Lung (tissue), 11 donors: ENCODE measurements at regions not wholly inside any gene's neighbourhood (a gene's known extent, or its start where the extent isn't known, plus 50 kb on each side); places are given as distances from the start of the nearest gene placed in this dataset.

Experiments used
- ATAC-seq: fragments of 200-7000 bp; cut with Tn5 transposase; one replicate; pipeline ENCODE4 v1.9.1; 2020; ENCODE audit warnings: moderate number of reproducible peaks; ENCODE audit not compliant: insufficient read depth, low FRiP score
- DNase-seq, 3 donors: peaks; one replicate each; pipeline ENCODE4 v3.0.0-alpha.2; 2013 to 2017
- H3K27ac ChIP-seq, 2 donors: one replicate each; pipeline ENCODE4 v1.5.1; 2013; ENCODE audit warnings: mild to moderate bottlenecking in 2 of 2, moderate library complexity in 2 of 2, control low read depth in 1 of 2, inconsistent platforms in 1 of 2, low read depth in 1 of 2, low read length in 1 of 2
- H3K27me3 ChIP-seq, 3 donors: one replicate each; pipeline ENCODE4 v1.5.1; 2013; ENCODE audit warnings: low read length in 2 of 3; ENCODE audit not compliant: control insufficient read depth in 3 of 3, insufficient read depth in 3 of 3
- H3K36me3 ChIP-seq, 4 donors: one replicate each; pipeline ENCODE4 v1.5.1; 2013; ENCODE audit warnings: low read length in 4 of 4, mild to moderate bottlenecking in 1 of 4, moderate library complexity in 1 of 4; ENCODE audit not compliant: control insufficient read depth in 4 of 4, insufficient read depth in 4 of 4
- H3K4me1 ChIP-seq, 5 donors: one replicate each; pipeline ENCODE4 v1.5.1; 2013; ENCODE audit warnings: low read length in 5 of 5, mild to moderate bottlenecking in 2 of 5, moderate library complexity in 1 of 5; ENCODE audit not compliant: control insufficient read depth in 5 of 5, insufficient read depth in 5 of 5
- H3K4me3 ChIP-seq: one replicate; pipeline ENCODE4 v1.5.1; 2013; ENCODE audit warnings: mild to moderate bottlenecking, control low read depth, moderate library complexity
- H3K9ac ChIP-seq, 2 donors: one replicate each; pipeline ENCODE4 v1.5.1; 2013; ENCODE audit warnings: low read length in 2 of 2, control low read depth in 1 of 2; ENCODE audit not compliant: insufficient read depth in 1 of 2
- H3K9me3 ChIP-seq, 4 donors: one replicate each; pipeline ENCODE4 v1.5.1; 2013; ENCODE audit warnings: low read length in 3 of 4, mild to moderate bottlenecking in 1 of 4, moderate library complexity in 1 of 4; ENCODE audit not compliant: control insufficient read depth in 4 of 4, insufficient read depth in 3 of 4
- CTCF ChIP-seq: IDR thresholded peaks from 2 replicates; pipeline ENCODE4 v1.5.1; 2012; ENCODE audit warnings: mild to moderate bottlenecking; ENCODE audit errors: control extremely low read depth, extremely low read depth
- WGBS, 2 donors: extraction: QIAGEN DNeasy Blood & Tissue Kit; methylation state at CpG; one replicate each; pipeline ENCODE4 v1.1.7; 2013; 5-methylcytosine and 5-hydroxymethylcytosine counted together
- donor health status: control.
- donor health status: control.
- donor health status: Bipolar disorder and iron deficiency.
- donor health status: healthy.
- donor health status: DM: yes; HTN: yes; CAD: no.

DNA sequence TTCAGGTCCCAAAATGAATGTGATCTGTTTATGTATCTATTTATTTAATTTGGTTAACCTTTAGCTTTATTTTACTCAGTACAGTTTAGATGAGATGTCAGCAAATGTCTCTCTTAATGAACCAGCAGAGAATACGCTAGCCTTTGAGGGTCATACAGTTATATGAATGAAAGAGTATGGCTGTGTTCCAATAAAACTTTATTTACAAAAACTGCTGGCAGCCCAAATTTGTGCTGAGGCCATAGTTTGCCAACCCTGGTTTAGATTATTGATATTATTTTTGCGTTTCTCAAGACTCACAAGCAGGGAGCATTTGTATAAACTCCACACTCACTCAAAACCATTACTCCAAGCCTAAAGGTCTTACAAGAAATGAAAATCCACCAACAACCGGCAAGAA, 323.4 kb upstream of the NRP1 start:
- no peaks in the 10 kb centered on the region for H3K36me3 ChIP-seq
- no peak for DNase-seq
- 93 to 94% methylated on average over 3 of the region's 3 CpGs for WGBS, 2 donors
- H3K4me1 ChIP-seq: peaks cover 0 to 6% (median 4%) of the 10 kb centered on the region in 5 donors
- no peak for ATAC-seq
- H3K27ac ChIP-seq: no peak overlapping the region
- no peak overlapping the region for H3K4me3 ChIP-seq
- TF ChIP-seq CTCF: no peak
- H3K9ac ChIP-seq: no peak overlapping the region
- H3K9me3 ChIP-seq: peaks cover 0 to 4% (median 0%) of the 10 kb centered on the region in 4 donors
- no peaks in the 10 kb centered on the region for H3K27me3 ChIP-seq

- no peak overlapping the region for H3K27ac ChIP-seq
- no peak overlapping the region for H3K9ac ChIP-seq
- H3K36me3 ChIP-seq: no peaks in the 10 kb centered on the region
- no peaks in the 10 kb centered on the region for H3K27me3 ChIP-seq
- WGBS, 2 donors: 71 to 77% methylated on average over 6 of the region's 6 CpGs
- ATAC-seq (no peak), DNase-seq (peak; percentile 20 to 49 (median 44))
- H3K4me3 ChIP-seq: no peak overlapping the region
- peaks cover 0 to 6% (median 4%) of the 10 kb centered on the region in 5 donors for H3K4me1 ChIP-seq
- H3K9me3 ChIP-seq: peaks cover 0 to 7% (median 0%) of the 10 kb centered on the region in 4 donors
- TF ChIP-seq CTCF: no peak
Measured at GRCh38 chr10:33657154-33657908, 322.9 kb upstream of the NRP1 start.

DNA sequence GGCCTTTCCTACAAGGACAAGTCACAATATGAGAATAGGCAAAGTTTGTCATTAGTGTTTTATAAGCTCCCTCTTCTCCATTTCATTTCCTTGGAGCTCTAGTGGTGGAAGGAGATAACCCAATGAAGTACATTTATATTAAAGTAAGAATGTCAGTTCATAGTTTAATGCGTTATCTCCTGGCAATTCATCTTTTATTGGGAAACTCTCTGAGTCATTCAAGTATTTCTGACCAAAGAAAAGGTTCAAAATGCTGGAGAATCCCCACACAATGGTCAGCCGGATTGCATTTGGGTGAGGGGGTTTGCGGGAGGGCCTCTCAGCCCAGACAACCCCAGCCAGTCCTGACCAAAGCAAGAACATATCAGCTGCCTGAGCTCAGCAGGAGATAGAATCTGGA, 321.5 kb upstream of the NRP1 start:
- ATAC-seq: no peak
- no peak overlapping the region for H3K27ac ChIP-seq
- no peaks in the 10 kb centered on the region for H3K27me3 ChIP-seq
- peaks cover 0 to 7% (median 0%) of the 10 kb centered on the region in 4 donors for H3K9me3 ChIP-seq
- H3K4me1 ChIP-seq: peaks cover 0 to 6% (median 0%) of the 10 kb centered on the region in 5 donors
- no peak for DNase-seq
- WGBS, 2 donors: 95 to 96% methylated on average over 3 of the region's 3 CpGs
- no peaks in the 10 kb centered on the region for H3K36me3 ChIP-seq
- H3K4me3 ChIP-seq: no peak overlapping the region
- no peak overlapping the region for H3K9ac ChIP-seq
- no peak for TF ChIP-seq CTCF
